Mucosa of descending colon (tissue), 3 donors: ENCODE measurements at regions not wholly inside any gene's neighbourhood (a gene's known extent, or its start where the extent isn't known, plus 50 kb on each side); places are given as distances from the start of the nearest gene placed in this dataset.

Source experiments
- ATAC-seq: fragments of 200-7000 bp; cut with Tn5 transposase; one replicate; pipeline ENCODE4 v1.9.1; 2020; ENCODE audit warnings: mild to moderate bottlenecking, moderate library complexity
- DNase-seq, 3 donors: peaks; one replicate each; pipeline ENCODE4 v3.0.0-alpha.2; 2020
- H3K36me3 ChIP-seq: fragments of 200-600 bp; one replicate; pipeline ENCODE4 v1.8.0; 2021; ENCODE audit warnings: low read depth, mild to moderate bottlenecking
- H3K4me1 ChIP-seq: fragments of 200-600 bp; one replicate; pipeline ENCODE4 v1.8.0; 2021; ENCODE audit warnings: low read depth, mild to moderate bottlenecking
- H3K4me3 ChIP-seq: fragments of 200-600 bp; one replicate; pipeline ENCODE4 v1.8.0; 2021; ENCODE audit warnings: mild to moderate bottlenecking
- H3K9me3 ChIP-seq: fragments of 200-600 bp; one replicate; pipeline ENCODE4 v1.8.0; 2021; ENCODE audit warnings: mild to moderate bottlenecking
- intact Hi-C, 2 donors: fragments of 100-400 bp; cut with DNase I in 1 of 2; cut with micrococcal nuclease in 1 of 2; formaldehyde crosslinking; loops; one replicate each; pipeline versions ENCODE4 v1.11.0 to v1.11.1; 2022; cut with DNase I, micrococcal nuclease
- TF ChIP-seq, protein P1 (sequence below): fragments of 200-600 bp; IDR thresholded peaks from one replicate; pipeline ENCODE4 v1.8.0; 2022; ENCODE audit warnings: antibody characterized with exemption, mild to moderate bottlenecking
- donor health status: DM: no; HTN: no; CAD: no; lungs with moderate emphysema.
- donor health status: DM: no; HTN: no; CAD: no.
- donor health status: DM: no; HTN: yes; CAD: no.

DNA sequence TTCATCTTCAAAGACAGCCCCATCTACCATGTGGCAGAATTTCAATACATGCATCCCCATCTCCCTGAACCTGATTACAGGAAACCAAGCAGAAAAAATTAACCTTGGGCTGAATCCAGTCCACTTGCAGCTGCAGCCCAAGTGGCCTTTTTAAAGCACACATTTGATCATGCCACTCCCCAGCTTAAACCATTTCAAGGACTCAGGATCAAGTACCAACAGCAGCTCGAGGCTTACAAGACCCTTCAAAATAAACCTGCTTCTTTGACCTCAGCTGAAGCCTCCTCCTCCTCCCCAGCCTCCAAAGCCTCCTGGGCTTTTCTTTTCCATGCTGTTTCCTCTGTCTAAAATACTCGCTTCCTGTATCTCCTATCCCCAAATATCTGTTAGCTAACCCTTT, 50.7 kb upstream of the KIT start:
- ATAC-seq: no peak
- no peak for DNase-seq
- TF ChIP-seq, protein P1, sequence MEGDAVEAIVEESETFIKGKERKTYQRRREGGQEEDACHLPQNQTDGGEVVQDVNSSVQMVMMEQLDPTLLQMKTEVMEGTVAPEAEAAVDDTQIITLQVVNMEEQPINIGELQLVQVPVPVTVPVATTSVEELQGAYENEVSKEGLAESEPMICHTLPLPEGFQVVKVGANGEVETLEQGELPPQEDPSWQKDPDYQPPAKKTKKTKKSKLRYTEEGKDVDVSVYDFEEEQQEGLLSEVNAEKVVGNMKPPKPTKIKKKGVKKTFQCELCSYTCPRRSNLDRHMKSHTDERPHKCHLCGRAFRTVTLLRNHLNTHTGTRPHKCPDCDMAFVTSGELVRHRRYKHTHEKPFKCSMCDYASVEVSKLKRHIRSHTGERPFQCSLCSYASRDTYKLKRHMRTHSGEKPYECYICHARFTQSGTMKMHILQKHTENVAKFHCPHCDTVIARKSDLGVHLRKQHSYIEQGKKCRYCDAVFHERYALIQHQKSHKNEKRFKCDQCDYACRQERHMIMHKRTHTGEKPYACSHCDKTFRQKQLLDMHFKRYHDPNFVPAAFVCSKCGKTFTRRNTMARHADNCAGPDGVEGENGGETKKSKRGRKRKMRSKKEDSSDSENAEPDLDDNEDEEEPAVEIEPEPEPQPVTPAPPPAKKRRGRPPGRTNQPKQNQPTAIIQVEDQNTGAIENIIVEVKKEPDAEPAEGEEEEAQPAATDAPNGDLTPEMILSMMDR: no peak
- no peaks in the 10 kb centered on the region for H3K36me3 ChIP-seq
- H3K4me1 ChIP-seq: no peaks in the 10 kb centered on the region
- no peak overlapping the region for H3K4me3 ChIP-seq
- no peaks in the 10 kb centered on the region for H3K9me3 ChIP-seq
- intact Hi-C loops: no loop called here

DNA sequence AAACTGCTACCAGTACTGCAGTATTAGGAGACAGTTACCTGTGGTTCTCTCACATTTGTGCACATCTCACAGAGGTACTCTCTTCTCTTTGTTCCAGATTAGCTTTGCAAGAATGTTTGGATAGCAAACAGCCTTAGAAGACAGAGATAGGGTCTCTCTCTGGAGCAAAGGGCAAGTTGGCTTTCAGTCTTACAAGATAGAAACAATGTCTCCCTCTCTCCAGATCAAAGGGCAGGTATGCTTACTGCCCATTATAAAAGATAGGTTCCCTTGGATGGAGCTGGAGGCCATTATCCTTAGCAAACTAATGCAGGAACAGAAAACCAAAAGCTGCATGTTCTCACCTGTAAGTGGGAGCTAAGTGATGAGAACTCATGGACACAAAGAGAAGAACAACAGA, 50.2 kb upstream of the KIT start:
- no peak for ATAC-seq
- no peak for DNase-seq
- Histone ChIP-seq H3K9me3 (no peaks in the 10 kb centered on the region), H3K36me3 (no peaks in the 10 kb centered on the region), H3K4me1 (no peaks in the 10 kb centered on the region), H3K4me3 (no peak overlapping the region)
- TF ChIP-seq, protein P1: no peak
- intact Hi-C loops: no loop called here
